Neural progenitor cell (in vitro differentiated cells): ENCODE measurements at regions not wholly inside any gene's neighbourhood (a gene's known extent, or its start where the extent isn't known, plus 50 kb on each side); places are given as distances from the start of the nearest gene placed in this dataset.

Experiments used
- CTCF ChIP-seq: fragments of 200-600 bp; sonication (generic); IDR thresholded peaks from 2 replicates; pipeline ENCODE4 v1.5.1; 2017; ENCODE audit warnings: antibody characterized with exemption, mild to moderate bottlenecking
- EZH2 ChIP-seq: fragments of 200-600 bp; sonication (generic); IDR thresholded peaks from 2 replicates; pipeline ENCODE4 v1.6.1; 2017; ENCODE audit warnings: antibody characterized with exemption, mild to moderate bottlenecking, moderate library complexity
- EZH2phosphoT487 ChIP-seq: fragments of 200-600 bp; sonication (generic); IDR thresholded peaks from 2 replicates; pipeline ENCODE4 v1.6.1; 2017; ENCODE audit warnings: antibody characterized with exemption

GRCh38 chr3:160130950-160131349 lies 94.3 kb upstream of the C3orf80 start:
- no peak for TF ChIP-seq CTCF
- TF ChIP-seq EZH2, result no peak
- no peak for TF ChIP-seq EZH2phosphoT487
